ENCODE measurements at regions not wholly inside any gene's neighbourhood (a gene's known extent, or its start where the extent isn't known, plus 50 kb on each side); places are given as distances from the start of the nearest gene placed in this dataset.

GRCh38 chrX:574251-574650 lies 56.3 kb upstream of the SHOX start:
- no peaks in the 10 kb centered on the region for H3K79me2 ChIP-seq (ENCODE audit: insufficient read depth, low read length)
- no peak overlapping the region for H3K4me3 ChIP-seq (ENCODE audit: low read depth in 1 of 2, low read length in 2 of 2)
- TF ChIP-seq CTCF (IDR thresholded peaks at IDR 0.05; ENCODE audit: borderline replicate concordance, extremely low read depth, low read length, poor library complexity, severe bottlenecking) = no peak
- TF ChIP-seq EZH2 (IDR thresholded peaks at IDR 0.05; ENCODE audit: borderline replicate concordance, low read depth, low read length, severe bottlenecking) = no peak
- no peaks in the 10 kb centered on the region for H3K36me3 ChIP-seq (ENCODE audit: insufficient read depth, low read length)
- H2AFZ ChIP-seq (ENCODE audit: low read depth, low read length) = no peak overlapping the region
- no peaks in the 10 kb centered on the region for H3K4me1 ChIP-seq (ENCODE audit: insufficient read depth, low read length)
- no peaks in the 10 kb centered on the region for H3K9me3 ChIP-seq (ENCODE audit: insufficient read depth, low read length, severe bottlenecking)
- no peak overlapping the region for H3K4me2 ChIP-seq (ENCODE audit: insufficient read depth, low read length)
- DNase-seq = no peak
- H3K27ac ChIP-seq (ENCODE audit: low read length) = no peak overlapping the region
- no peaks in the 10 kb centered on the region for H3K27me3 ChIP-seq (ENCODE audit: insufficient read depth, low read length, poor library complexity)
- no peak overlapping the region for H3K9ac ChIP-seq (ENCODE audit: low read depth, low read length)
- peak; percentile 35; the same call in 1 of the 3 replicates for ATAC-seq (ENCODE audit: insufficient read depth, low read depth)
- H4K20me1 ChIP-seq (ENCODE audit: insufficient read depth, low read length) = no peaks in the 10 kb centered on the region

- no peaks in the 10 kb centered on the region for H4K20me1 ChIP-seq (ENCODE audit: insufficient read depth, low read length)
- H2AFZ ChIP-seq (ENCODE audit: low read depth, low read length) = no peak overlapping the region
- DNase-seq = no peak
- no peaks in the 10 kb centered on the region for H3K36me3 ChIP-seq (ENCODE audit: insufficient read depth, low read length)
- H3K79me2 ChIP-seq (ENCODE audit: insufficient read depth, low read length) = no peaks in the 10 kb centered on the region
- H3K4me3 ChIP-seq (ENCODE audit: low read depth in 1 of 2, low read length in 2 of 2) = no peak overlapping the region
- no peak for TF ChIP-seq CTCF (IDR thresholded peaks at IDR 0.05; ENCODE audit: borderline replicate concordance, extremely low read depth, low read length, poor library complexity, severe bottlenecking)
- no peak for TF ChIP-seq EZH2 (IDR thresholded peaks at IDR 0.05; ENCODE audit: borderline replicate concordance, low read depth, low read length, severe bottlenecking)
- H3K9me3 ChIP-seq (ENCODE audit: insufficient read depth, low read length, severe bottlenecking) = no peaks in the 10 kb centered on the region
- H3K27ac ChIP-seq (ENCODE audit: low read length) = no peak overlapping the region
- H3K9ac ChIP-seq (ENCODE audit: low read depth, low read length) = no peak overlapping the region
- no peak for ATAC-seq (ENCODE audit: insufficient read depth, low read depth)
- no peaks in the 10 kb centered on the region for H3K27me3 ChIP-seq (ENCODE audit: insufficient read depth, low read length, poor library complexity)
- H3K4me2 ChIP-seq (ENCODE audit: insufficient read depth, low read length) = no peak overlapping the region
- H3K4me1 ChIP-seq (ENCODE audit: insufficient read depth, low read length) = no peaks in the 10 kb centered on the region
Observed at GRCh38 chrX:574830-575229, 55.8 kb upstream of the SHOX start.

GRCh38 chrX:576904-577560 lies 53.6 kb upstream of the SHOX start:
- Histone ChIP-seq H3K27ac (ENCODE audit: low read length) (no peak overlapping the region), H3K4me3 (ENCODE audit: low read depth in 1 of 2, low read length in 2 of 2) (no peak overlapping the region), H3K9me3 (ENCODE audit: insufficient read depth, low read length, severe bottlenecking) (no peaks in the 10 kb centered on the region), H3K4me2 (ENCODE audit: insufficient read depth, low read length) (no peak overlapping the region), H3K9ac (ENCODE audit: low read depth, low read length) (no peak overlapping the region), H3K36me3 (ENCODE audit: insufficient read depth, low read length) (no peaks in the 10 kb centered on the region), H3K79me2 (ENCODE audit: insufficient read depth, low read length) (no peaks in the 10 kb centered on the region), H4K20me1 (ENCODE audit: insufficient read depth, low read length) (no peaks in the 10 kb centered on the region), H2AFZ (ENCODE audit: low read depth, low read length) (no peak overlapping the region), H3K4me1 (ENCODE audit: insufficient read depth, low read length) (no peaks in the 10 kb centered on the region), H3K27me3 (ENCODE audit: insufficient read depth, low read length, poor library complexity) (no peaks in the 10 kb centered on the region)
- ATAC-seq (ENCODE audit: insufficient read depth, low read depth) (no peak), DNase-seq (no peak)
- TF ChIP-seq CTCF (IDR thresholded peaks at IDR 0.05; ENCODE audit: borderline replicate concordance, extremely low read depth, low read length, poor library complexity, severe bottlenecking) = no peak
- TF ChIP-seq EZH2 (IDR thresholded peaks at IDR 0.05; ENCODE audit: borderline replicate concordance, low read depth, low read length, severe bottlenecking) = no peak
